ENCODE measurements at regions not wholly inside any gene's neighbourhood (a gene's known extent, or its start where the extent isn't known, plus 50 kb on each side); places are given as distances from the start of the nearest gene placed in this dataset.
"Not testable (repeated sequence)": the region's sequence is repeated elsewhere in the genome, so short reads cannot be mapped to it uniquely, and the experiment has no call there.

- DNase-seq (ENCODE audit: low spot score) = peak; percentile 6
These were observed 466.9 kb upstream of the NRSN1 start for GRCh38 chr6:23659125-23659524.

- DNase-seq (ENCODE audit: low spot score) = no peak
These were observed 464.5 kb upstream of the NRSN1 start for GRCh38 chr6:23661549-23661948.

DNA sequence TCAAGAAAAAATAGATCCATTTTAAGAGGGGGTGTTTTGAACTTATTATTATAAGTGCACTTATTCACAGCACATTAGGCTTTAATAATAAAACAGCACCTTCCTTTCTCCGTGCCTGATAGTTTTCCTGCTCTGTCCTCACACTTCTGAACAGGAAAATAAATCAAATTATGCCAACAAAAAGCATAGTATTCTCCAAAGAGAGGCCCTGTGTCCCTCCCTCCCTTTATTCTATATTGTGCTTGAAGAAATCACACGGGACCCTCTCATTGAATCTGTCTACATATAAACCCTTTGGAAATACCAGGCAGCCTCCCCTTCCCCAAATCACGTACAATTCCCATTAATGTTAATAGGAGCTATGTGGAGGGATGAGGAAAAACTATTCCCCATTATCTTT, 462.9 kb upstream of the NRSN1 start:
- DNase-seq (ENCODE audit: low spot score) = no peak

DNA sequence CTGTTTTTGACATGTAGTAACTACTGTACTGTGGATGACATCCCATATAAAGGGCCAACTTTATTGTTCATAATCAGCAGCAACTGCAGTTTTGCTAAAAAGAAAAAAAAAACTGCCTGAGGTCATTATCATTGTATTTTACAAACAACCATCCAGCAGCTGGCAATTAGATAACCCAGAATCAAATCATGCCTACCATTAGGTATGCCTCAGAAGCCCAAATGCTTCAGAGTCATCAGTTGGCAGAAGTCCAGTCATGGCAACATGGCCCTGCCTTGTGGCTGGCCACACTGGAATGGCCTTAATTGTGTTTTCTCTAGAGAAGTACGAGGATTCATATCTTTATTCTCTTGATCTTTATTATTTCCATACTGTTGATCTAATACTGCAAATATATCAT, 462.4 kb upstream of the NRSN1 start:
- DNase-seq (ENCODE audit: low spot score) = no peak

- not testable (repeated sequence) for DNase-seq (ENCODE audit: low spot score)
These were observed 460.1 kb upstream of the NRSN1 start for GRCh38 chr6:23665911-23666310.

DNA sequence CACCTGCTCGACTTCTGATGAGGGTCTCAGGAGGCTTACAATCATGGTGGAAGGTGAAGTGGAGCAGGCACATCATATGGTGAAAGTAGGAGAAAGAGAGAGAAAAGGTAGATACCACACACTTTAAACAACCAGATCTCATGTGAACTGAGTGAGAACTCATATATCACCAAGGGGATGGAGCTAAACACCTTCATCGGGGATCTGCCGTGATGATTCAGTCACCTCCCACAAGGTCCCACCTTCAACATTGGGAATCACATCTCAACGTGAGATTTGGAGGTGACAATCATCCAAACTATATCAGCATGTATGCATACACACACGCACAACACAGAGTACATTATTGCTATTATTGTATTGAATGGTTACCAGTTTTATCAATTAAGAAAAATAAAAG, 453.3 kb upstream of the NRSN1 start:
- DNase-seq (ENCODE audit: low spot score) = no peak

- no peak for DNase-seq (ENCODE audit: low spot score)
These were observed 447.4 kb upstream of the NRSN1 start for GRCh38 chr6:23678626-23679025.

DNA sequence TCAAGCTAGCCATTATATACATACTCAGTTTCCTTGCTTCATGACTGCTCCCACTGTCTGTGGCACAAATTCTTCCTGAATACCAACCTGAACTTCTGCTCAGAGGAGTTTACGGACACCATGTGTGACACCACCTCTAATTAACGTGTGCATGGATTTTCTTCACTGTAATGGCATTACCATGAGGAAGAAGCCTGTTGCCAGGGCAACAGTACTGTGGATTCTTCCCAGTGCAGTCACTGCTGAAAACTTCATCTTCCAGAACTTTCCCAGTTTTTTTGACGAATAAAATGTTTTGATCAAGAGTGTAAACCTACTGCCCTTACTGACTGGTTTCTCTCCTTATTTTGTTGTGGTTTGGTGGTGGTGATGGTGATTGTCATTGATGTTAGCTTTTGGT, 444.3 kb upstream of the NRSN1 start:
- no peak for DNase-seq (ENCODE audit: low spot score)

GRCh38 chr6:23688650-23689049, 437.4 kb upstream of the NRSN1 start:
- no peak for DNase-seq (ENCODE audit: low spot score)

- no peak for DNase-seq (ENCODE audit: low spot score)
These were observed 435.5 kb upstream of the NRSN1 start for GRCh38 chr6:23690453-23691049.

- no peak for DNase-seq (ENCODE audit: low spot score)
These were observed 433.8 kb upstream of the NRSN1 start for GRCh38 chr6:23692184-23692583.

DNA sequence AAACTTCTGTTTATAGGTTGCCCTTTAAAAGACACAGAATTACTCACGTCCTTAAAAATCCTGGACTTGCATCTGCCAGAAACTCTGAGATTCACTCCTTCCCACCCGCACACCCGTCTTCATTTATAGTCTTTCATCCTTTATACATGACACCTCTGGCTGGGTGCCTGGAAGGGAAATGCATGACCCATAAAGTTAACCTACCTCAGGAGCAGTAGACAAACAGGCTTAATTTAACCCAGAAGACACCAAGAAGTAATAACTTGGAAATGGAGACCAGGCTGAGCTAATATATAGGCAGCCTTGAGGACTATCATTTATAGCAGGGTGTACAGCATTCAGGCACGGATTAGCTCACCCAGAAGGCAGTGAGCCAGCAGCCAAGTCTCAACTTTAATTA, 429.0 kb upstream of the NRSN1 start:
- DNase-seq (ENCODE audit: low spot score) = no peak

DNA sequence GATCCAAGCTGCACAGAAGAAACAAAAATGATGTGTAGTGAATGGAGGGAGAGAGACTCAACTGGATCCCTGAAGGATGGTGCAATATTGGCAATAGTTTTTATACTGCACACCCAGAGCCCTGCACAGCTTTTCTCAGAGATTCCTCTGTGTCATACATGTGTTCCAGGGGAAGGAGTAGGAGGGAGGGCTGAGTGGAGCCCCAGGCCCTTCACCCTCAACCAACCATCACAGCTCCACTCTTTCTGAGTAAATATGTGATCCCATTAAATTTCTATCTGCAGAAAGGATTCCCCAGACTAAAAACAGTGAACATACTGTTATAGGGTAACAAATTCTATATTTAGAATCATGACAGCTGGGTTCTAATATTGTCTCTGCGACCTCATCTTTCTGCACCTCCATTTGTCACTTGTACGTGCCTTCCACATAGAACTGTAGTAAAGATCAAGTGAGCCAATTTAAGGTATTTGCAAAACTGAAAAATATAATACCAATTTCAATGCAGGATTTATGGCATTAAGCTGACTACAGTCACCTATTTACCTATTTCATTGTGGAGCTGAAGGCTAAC, 421.4 kb upstream of the NRSN1 start:
- DNase-seq (ENCODE audit: low spot score) = no peak

- no peak for DNase-seq (ENCODE audit: low spot score)
These were observed 420.3 kb upstream of the NRSN1 start for GRCh38 chr6:23705697-23706096.

DNA sequence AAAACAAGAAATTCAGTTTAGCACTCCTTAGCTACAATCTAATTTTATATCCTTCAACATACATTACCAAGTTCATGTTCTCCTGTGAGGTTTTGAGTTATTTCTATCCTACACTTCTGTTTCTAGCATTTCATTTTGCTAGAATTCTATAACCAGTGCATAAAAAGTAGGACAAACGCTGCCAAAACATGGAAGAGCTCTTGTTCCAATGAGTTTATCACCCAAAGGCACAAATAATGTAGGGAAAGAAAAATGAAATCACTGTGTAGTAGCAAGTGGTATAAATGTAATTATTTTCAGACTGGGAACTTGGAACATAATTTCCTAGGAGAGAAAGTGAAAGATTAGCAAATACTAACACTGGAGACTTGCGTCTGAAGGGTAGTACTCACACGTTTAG, 413.3 kb upstream of the NRSN1 start:
- DNase-seq (ENCODE audit: low spot score) = no peak

DNA sequence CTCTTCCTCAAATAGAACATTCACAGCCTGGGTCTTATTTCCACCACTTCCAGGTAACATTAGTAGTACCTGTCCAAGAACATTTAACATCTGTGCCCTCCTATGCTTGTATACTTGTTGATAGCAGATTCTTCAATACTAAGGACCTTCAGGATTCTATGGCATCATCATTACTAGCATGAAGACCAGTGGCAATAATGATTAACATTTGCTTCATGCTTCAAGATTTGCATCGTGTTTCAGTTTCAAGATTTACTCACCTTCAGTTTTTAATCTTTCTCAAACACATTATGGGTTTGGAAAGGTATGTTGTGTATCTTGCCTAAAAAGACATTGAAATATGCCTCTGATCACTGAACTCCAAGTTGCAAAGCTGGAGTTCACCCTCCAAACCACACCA, 412.8 kb upstream of the NRSN1 start:
- no peak for DNase-seq (ENCODE audit: low spot score)

- no peak for DNase-seq (ENCODE audit: low spot score)
These were observed 397.3 kb upstream of the NRSN1 start for GRCh38 chr6:23728707-23729106.

GRCh38 chr6:23731609-23732008, 394.4 kb upstream of the NRSN1 start:
- DNase-seq (ENCODE audit: low spot score) = no peak

DNA sequence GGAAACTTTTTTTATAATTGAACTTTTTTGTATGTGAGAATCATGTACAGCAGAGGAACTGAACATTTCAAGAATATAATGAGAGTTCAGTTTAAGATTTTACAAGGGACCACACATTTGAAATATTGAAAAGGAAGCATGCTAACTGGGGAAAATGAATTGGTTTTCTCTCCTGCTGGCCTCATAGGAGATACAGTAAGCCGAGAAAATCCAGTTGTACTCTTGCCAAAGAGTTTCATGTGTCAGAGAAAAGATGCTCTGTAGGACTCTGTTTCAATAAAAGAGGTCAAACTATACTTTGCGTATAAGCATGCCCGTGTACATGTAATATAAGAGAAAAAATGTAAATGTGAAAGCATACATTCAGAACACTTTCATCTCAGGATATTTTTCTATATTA, 393.5 kb upstream of the NRSN1 start:
- no peak for DNase-seq (ENCODE audit: low spot score)

DNA sequence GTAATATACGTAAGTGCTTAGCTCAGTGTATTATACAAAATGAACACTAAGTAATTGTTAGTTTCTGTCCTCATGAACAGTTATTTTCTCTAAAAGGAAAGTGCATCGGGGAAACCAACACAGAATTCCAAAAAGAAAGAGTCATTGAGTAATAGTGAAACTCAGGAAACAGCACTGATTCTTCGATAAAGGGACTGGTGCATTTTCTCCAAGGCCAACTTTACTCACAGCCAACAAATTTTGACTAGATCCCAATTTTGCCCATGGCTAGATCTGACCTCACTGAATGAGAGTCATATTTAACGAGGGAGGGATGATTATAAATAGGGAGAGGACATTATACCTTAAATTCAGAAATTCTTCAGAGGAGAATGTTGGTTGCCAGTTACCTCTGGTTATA, 390.9 kb upstream of the NRSN1 start:
- no peak for DNase-seq (ENCODE audit: low spot score)

DNA sequence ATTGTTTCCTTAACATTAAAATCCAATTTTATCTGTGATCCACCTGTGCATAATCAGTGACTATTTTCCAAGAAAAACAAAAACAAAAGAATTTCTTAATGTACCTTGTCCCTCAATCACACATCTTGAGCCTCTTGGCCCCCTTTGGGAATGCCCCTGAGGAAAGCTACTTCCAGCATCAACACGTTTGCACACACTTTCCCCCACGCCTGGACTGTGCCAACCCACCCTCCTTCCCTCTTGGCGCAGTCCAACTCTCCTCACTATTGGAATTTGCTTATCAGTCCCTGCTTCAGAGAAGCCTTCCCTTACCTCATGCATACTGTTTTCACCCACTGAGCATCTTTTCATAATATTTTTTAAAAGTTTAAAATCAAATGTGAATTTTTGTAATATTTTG, 389.4 kb upstream of the NRSN1 start:
- DNase-seq (ENCODE audit: low spot score) = no peak

- no peak for DNase-seq (ENCODE audit: low spot score)
These were observed 378.8 kb upstream of the NRSN1 start for GRCh38 chr6:23747239-23747638.

- DNase-seq (ENCODE audit: low spot score) = no peak
These were observed 373.6 kb upstream of the NRSN1 start for GRCh38 chr6:23752414-23752813.

DNA sequence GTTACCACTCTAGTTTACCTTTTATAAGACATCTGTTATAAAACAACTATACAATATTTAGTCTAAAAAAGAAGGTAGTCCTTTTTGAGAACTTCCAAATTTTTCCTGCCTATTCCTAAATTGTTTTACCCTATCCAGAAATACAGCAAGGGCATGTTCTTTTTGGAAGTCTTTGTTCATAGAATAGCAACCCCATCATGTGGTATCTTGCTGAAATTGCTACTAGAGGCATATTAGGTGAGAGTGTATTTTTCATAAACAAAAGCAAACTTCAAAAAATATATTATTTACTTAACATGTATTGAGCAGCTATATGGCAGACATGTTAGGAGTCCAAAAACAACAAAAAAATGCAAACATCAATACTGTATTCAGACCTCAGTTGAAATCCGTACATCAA, 371.8 kb upstream of the NRSN1 start:
- DNase-seq (ENCODE audit: low spot score) = no peak

DNA sequence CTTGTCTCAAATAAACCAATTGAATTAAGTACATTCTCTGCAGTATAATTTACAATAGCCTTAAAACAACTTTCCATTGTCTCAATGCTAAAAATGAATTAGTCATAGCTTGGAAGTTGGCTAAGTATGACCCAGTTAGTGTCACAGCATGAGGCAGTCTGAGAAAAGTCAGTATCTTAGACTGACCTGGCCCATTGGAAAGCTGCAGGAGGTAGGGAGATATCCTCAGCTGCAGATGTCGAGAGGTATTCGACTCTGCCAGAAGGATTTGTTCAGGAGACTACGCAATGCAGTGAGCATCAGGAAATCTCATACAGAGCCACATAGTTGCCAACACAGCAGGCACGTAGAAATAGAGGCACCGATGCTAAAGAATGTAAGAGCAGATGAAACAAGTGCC, 350.9 kb upstream of the NRSN1 start:
- DNase-seq (ENCODE audit: low spot score) = no peak
